HCT116 (cell line): ENCODE measurements at regions not wholly inside any gene's neighbourhood (a gene's known extent, or its start where the extent isn't known, plus 50 kb on each side); places are given as distances from the start of the nearest gene placed in this dataset.

Experiments used
- ATAC-seq: fragments of 200-7000 bp; cut with Tn5 transposase; 2 replicates; pipeline ENCODE4 v1.9.1; 2020; ENCODE audit warnings: mild to moderate bottlenecking, moderate library complexity
- BruUV-seq: library from RNA; stranded (reverse); fragments of 400-500 nt; replicated peaks from 2 replicates; lab custom pipeline; 2021; lab: Mats Ljungman, UMichigan
- CTCF ChIA-PET: fragments of 300-600 bp; sonication (Branson Sonifier 250); formaldehyde crosslinking; loops from one replicate; lab custom pipeline; 2021; ENCODE audit warnings: antibody characterized with exemption; lab: Charles Lee
- POLR2A ChIA-PET: fragments of 300-600, 350-600 bp; sonication (Branson Sonifier 250); formaldehyde crosslinking; loops from one replicate; lab custom pipeline; 2021; ENCODE audit warnings: antibody characterized with exemption; lab: Charles Lee
- RAD21 ChIA-PET, 2 experiments: fragments of 300-600 bp; sonication (Branson Sonifier 250); formaldehyde crosslinking; loops; one replicate each; lab custom pipeline; 2023; ENCODE audit warnings: low total read pairs in 2 of 2; ENCODE audit not compliant: uncharacterized antibody in 2 of 2, unreplicated experiment in 2 of 2, low non-redundant PET in 1 of 2; lab: Charles Lee
- DNase-seq: peaks from one replicate; pipeline ENCODE4 v3.0.0-alpha.2; 2010; ENCODE audit warnings: low read depth, low spot score
- H2AFZ ChIP-seq: fragments of 200-600 bp; shearing (Covaris generic), sonication (generic); 2 replicates; pipeline ENCODE4 v1.6.1; 2017; ENCODE audit warnings: low read depth, mixed run types, mixed read lengths, antibody characterized with exemption, low read length; ENCODE audit not compliant: poor library complexity, severe bottlenecking
- H3K27ac ChIP-seq: 2 replicates; pipeline ENCODE4 v1.5.1; 2012; ENCODE audit warnings: low read depth, low read length
- H3K27me3 ChIP-seq: fragments of 200-600 bp; sonication (generic); 2 replicates; pipeline ENCODE4 v1.6.1; 2016; ENCODE audit warnings: mixed run types, low read length, mixed read lengths; ENCODE audit not compliant: insufficient read depth
- H3K36me3 ChIP-seq, 2 experiments: fragments of 200-500 bp in 1 of 2; fragments of 200-600 bp in 1 of 2; sonication (Bioruptor generic) in 1 of 2; sonication (generic) in 1 of 2; 2 replicates each; pipeline versions ENCODE4 v1.5.1 to v1.6.1; 2014 to 2016; ENCODE audit warnings: low read length in 2 of 2, inconsistent platforms in 1 of 2, mixed read lengths in 1 of 2, mixed run types in 1 of 2; ENCODE audit not compliant: insufficient read depth in 2 of 2, control insufficient read depth in 1 of 2
- H3K4me1 ChIP-seq, 2 experiments: fragments of 200-600 bp in 1 of 2; sonication (generic) in 1 of 2; 2 replicates each; pipeline versions ENCODE4 v1.5.1 to v1.6.1; 2012 to 2017; ENCODE audit warnings: low read length in 2 of 2, inconsistent platforms in 1 of 2, mild to moderate bottlenecking in 1 of 2, mixed read lengths in 1 of 2, mixed run types in 1 of 2, moderate library complexity in 1 of 2; ENCODE audit not compliant: insufficient read depth in 2 of 2, control insufficient read depth in 1 of 2
- H3K4me2 ChIP-seq: fragments of 200-600 bp; sonication (generic); 2 replicates; pipeline ENCODE4 v1.6.1; 2017; ENCODE audit warnings: mixed run types, low read length, mixed read lengths
- H3K4me3 ChIP-seq, 2 experiments: fragments of 200-600 bp in 1 of 2; sonication (generic) in 1 of 2; replicated peaks in 1 of 2; 2 replicates each; pipeline ENCODE4 v1.5.1; 2011 to 2016; ENCODE audit warnings: low read length in 2 of 2, control low read depth in 1 of 2, low read depth in 1 of 2, mild to moderate bottlenecking in 1 of 2, mixed read lengths in 1 of 2, mixed run types in 1 of 2
- H3K79me2 ChIP-seq: fragments of 200-600 bp; sonication (generic); 2 replicates; pipeline ENCODE4 v1.6.1; 2017; ENCODE audit warnings: mild to moderate bottlenecking, mixed run types, low read length, moderate library complexity, mixed read lengths; ENCODE audit not compliant: insufficient read depth
- H3K9ac ChIP-seq: fragments of 200-600 bp; sonication (generic); 2 replicates; pipeline ENCODE4 v1.6.1; 2016; ENCODE audit warnings: low read length, mixed read lengths
- H3K9me2 ChIP-seq: fragments of 200-600 bp; sonication (generic), shearing (Covaris generic); 2 replicates; pipeline ENCODE4 v1.6.1; 2017; ENCODE audit warnings: mixed run types, mild to moderate bottlenecking, moderate library complexity; ENCODE audit not compliant: insufficient read depth
- H3K9me3 ChIP-seq, 2 experiments: fragments of 200-500 bp in 1 of 2; fragments of 200-600 bp in 1 of 2; sonication (Bioruptor generic) in 1 of 2; sonication (generic) in 1 of 2; 2 replicates each; pipeline ENCODE4 v1.6.1; 2014 to 2017; ENCODE audit warnings: low read length in 2 of 2, mixed read lengths in 2 of 2, inconsistent platforms in 1 of 2, low read depth in 1 of 2, mild to moderate bottlenecking in 1 of 2, mixed run types in 1 of 2, moderate library complexity in 1 of 2; ENCODE audit not compliant: control insufficient read depth in 1 of 2, insufficient read depth in 1 of 2
- H4K20me1 ChIP-seq: fragments of 200-600 bp; sonication (generic), shearing (Covaris generic); 2 replicates; pipeline ENCODE4 v1.6.1; 2017; ENCODE audit warnings: mixed run types, mild to moderate bottlenecking, moderate library complexity; ENCODE audit not compliant: insufficient read depth
- ATF3 ChIP-seq: IDR thresholded peaks from 2 replicates; pipeline ENCODE4 v1.6.1; 2012
- CBX3 ChIP-seq: IDR thresholded peaks from 2 replicates; pipeline ENCODE4 v1.6.1; 2012; ENCODE audit warnings: low read depth
- CEBPB ChIP-seq: IDR thresholded peaks from 2 replicates; pipeline ENCODE4 v1.6.1; 2012; ENCODE audit warnings: low read depth
- CTCF ChIP-seq, 3 experiments: fragments of 200-600 bp in 1 of 3; sonication (generic) in 1 of 3; IDR thresholded peaks in 2 of 3; conservative IDR thresholded peaks in 1 of 3; 2 replicates each; pipeline ENCODE4 v1.5.1; 2012 to 2017; ENCODE audit warnings: low read depth in 2 of 3, low read length in 2 of 3, antibody characterized with exemption in 1 of 3, borderline replicate concordance in 1 of 3, control low read depth in 1 of 3, mild to moderate bottlenecking in 1 of 3, mixed read lengths in 1 of 3, mixed run types in 1 of 3, moderate library complexity in 1 of 3; ENCODE audit not compliant: insufficient read depth in 1 of 3
- EGR1 ChIP-seq: IDR thresholded peaks from 2 replicates; pipeline ENCODE4 v1.6.1; 2012; ENCODE audit warnings: low read depth
- ELF1 ChIP-seq: IDR thresholded peaks from 2 replicates; pipeline ENCODE4 v1.6.1; 2012; ENCODE audit warnings: low read depth, borderline replicate concordance
- EZH2 ChIP-seq: fragments of 200-600 bp; sonication (generic); IDR thresholded peaks from 2 replicates; pipeline ENCODE4 v1.6.1; 2017; ENCODE audit warnings: antibody characterized with exemption, mixed run types
- EZH2phosphoT487 ChIP-seq: fragments of 200-600 bp; IDR thresholded peaks from 2 replicates; pipeline ENCODE4 v1.6.1; 2018; ENCODE audit warnings: antibody characterized with exemption, borderline replicate concordance
- JUND ChIP-seq: IDR thresholded peaks from 2 replicates; pipeline ENCODE4 v1.6.1; 2012
- MAX ChIP-seq: IDR thresholded peaks from 2 replicates; pipeline ENCODE4 v1.6.1; 2012
- POLR2A ChIP-seq: IDR thresholded peaks from 2 replicates; pipeline ENCODE4 v1.7.0; 2011; ENCODE audit warnings: borderline replicate concordance; ENCODE audit not compliant: insufficient read depth, insufficient read length; ENCODE audit errors: extremely low read depth
- POLR2AphosphoS5 ChIP-seq: IDR thresholded peaks from 2 replicates; pipeline ENCODE4 v1.6.1; 2011; ENCODE audit warnings: mild to moderate bottlenecking, low read depth, low read length, moderate library complexity
- RAD21 ChIP-seq: IDR thresholded peaks from 2 replicates; pipeline ENCODE4 v1.6.1; 2012; ENCODE audit warnings: low read depth, mild to moderate bottlenecking
- SIN3A ChIP-seq: IDR thresholded peaks from 2 replicates; pipeline ENCODE4 v1.6.1; 2012; ENCODE audit warnings: low read depth
- SP1 ChIP-seq: IDR thresholded peaks from 2 replicates; pipeline ENCODE4 v1.6.1; 2012; ENCODE audit warnings: low read depth
- SRF ChIP-seq: IDR thresholded peaks from 2 replicates; pipeline ENCODE4 v1.6.1; 2012; ENCODE audit warnings: low read depth
- YY1 ChIP-seq: IDR thresholded peaks from 2 replicates; pipeline ENCODE4 v1.6.1; 2011; ENCODE audit warnings: low read length, low read depth, moderate library complexity, mild to moderate bottlenecking; ENCODE audit not compliant: insufficient replicate concordance; ENCODE audit errors: extremely low read depth
- ZBTB33 ChIP-seq: IDR thresholded peaks from 2 replicates; pipeline ENCODE4 v1.6.1; 2011; ENCODE audit warnings: mild to moderate bottlenecking, low read length, moderate library complexity; ENCODE audit not compliant: insufficient replicate concordance; ENCODE audit errors: extremely low read depth
- ZFX ChIP-seq: fragments of 450-650 bp; IDR thresholded peaks from 2 replicates; pipeline ENCODE4 v1.6.1; 2017
- ZNF274 ChIP-seq: fragments of 200-500 bp; sonication (Bioruptor generic); IDR thresholded peaks from 2 replicates; pipeline ENCODE4 v1.6.1; 2014; ENCODE audit warnings: mild to moderate bottlenecking, low read depth, low read length, inconsistent platforms
- intact Hi-C: fragments of 100-400 bp; cut with micrococcal nuclease; formaldehyde crosslinking; loops from 2 replicates; pipeline ENCODE4 v1.10.0; 2022

- TF ChIP-seq RAD21 = no peak
- no peak for TF ChIP-seq POLR2AphosphoS5
- TF ChIP-seq EGR1 = no peak
Observed at GRCh38 chr5:91256142-91256524, 127.0 kb downstream of the ARRDC3 start (continued).

- no peaks in the 10 kb centered on the region for H3K27me3 ChIP-seq
- RAD21 ChIA-PET = no interaction called here
- H3K79me2 ChIP-seq = no peaks in the 10 kb centered on the region
- DNase-seq (no peak), ATAC-seq (no peak)
- H3K27ac ChIP-seq = no peak overlapping the region
- no peaks in the 10 kb centered on the region for H3K4me1 ChIP-seq
- no peaks in the 10 kb centered on the region for H3K9me3 ChIP-seq
- H2AFZ ChIP-seq = no peak overlapping the region
- H3K9me2 ChIP-seq = no peaks in the 10 kb centered on the region
- no peaks in the 10 kb centered on the region for H4K20me1 ChIP-seq
- no peak overlapping the region for H3K4me2 ChIP-seq
- POLR2A ChIA-PET = no interaction called here
- TF ChIP-seq ELF1 (no peak), POLR2AphosphoS5 (no peak), SRF (no peak), RAD21 (no peak), SP1 (no peak), CBX3 (no peak), EZH2phosphoT487 (no peak), ATF3 (no peak), EZH2 (no peak), ZBTB33 (no peak), CTCF (IDR thresholded peaks at IDR 0.05 in 2 of 3, conservative IDR thresholded peaks at IDR 0.05 in 1 of 3; ENCODE audit: borderline replicate concordance in 1 of 3, insufficient read depth in 1 of 3, low read depth in 2 of 3, low read length in 2 of 3) (no peak), JUND (no peak), POLR2A (no peak), ZNF274 (no peak), ZFX (no peak), SIN3A (no peak), MAX (no peak), CEBPB (no peak), EGR1 (no peak), YY1 (no peak)
- intact Hi-C loops = no loop called here
- no TSS peak for BruUV-seq
- H3K36me3 ChIP-seq = no peaks in the 10 kb centered on the region
- H3K4me3 ChIP-seq = no peak overlapping the region
- H3K9ac ChIP-seq = no peak overlapping the region
- CTCF ChIA-PET = interaction anchor here (0.6 kb wide), 1 partner anchor 10 kb away, joined by 5 read pairs; no protein-coding TSS in a partner anchor
Observed at GRCh38 chr5:91255396-91256141, 127.5 kb downstream of the ARRDC3 start.
